ENCODE measurements at regions not wholly inside any gene's neighbourhood (a gene's known extent, or its start where the extent isn't known, plus 50 kb on each side); places are given as distances from the start of the nearest gene placed in this dataset.

- FAIRE-seq (no peak), DNase-seq (ENCODE audit: insufficient read length) (no peak)
- TF ChIP-seq POLR2AphosphoS5 (IDR thresholded peaks at IDR 0.05; ENCODE audit: low read depth, low read length) (no peak), TAF1 (IDR thresholded peaks at IDR 0.05; ENCODE audit: borderline replicate concordance, low read depth, low read length) (no peak), POLR2A (IDR thresholded peaks at IDR 0.05; ENCODE audit: low read depth, low read length) (no peak)
Observed at GRCh38 chr3:18825665-18826064, 322.6 kb upstream of the KCNH8 start.

DNA sequence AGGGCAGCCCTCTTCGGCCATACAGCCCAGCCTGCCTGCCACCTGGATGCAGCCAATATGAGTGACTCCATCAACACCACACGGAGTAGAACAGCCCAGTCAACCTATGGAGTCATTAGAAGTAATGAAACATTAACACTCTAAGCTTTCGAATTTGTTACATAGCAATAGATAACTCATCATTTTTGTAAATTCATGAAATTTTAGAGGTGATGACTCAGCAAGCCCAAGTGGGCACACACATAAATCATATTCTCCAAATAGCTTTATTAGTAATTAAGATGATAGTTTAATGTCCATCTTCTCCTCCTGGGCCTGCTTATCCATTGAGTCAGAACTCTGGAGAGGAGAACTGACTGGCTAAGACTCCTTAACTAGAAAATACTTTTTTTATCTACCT lies 335.0 kb upstream of the KCNH8 start:
- FAIRE-seq (no peak), DNase-seq (ENCODE audit: insufficient read length) (no peak)
- TF ChIP-seq POLR2AphosphoS5 (IDR thresholded peaks at IDR 0.05; ENCODE audit: low read depth, low read length), result no peak
- no peak for TF ChIP-seq TAF1 (IDR thresholded peaks at IDR 0.05; ENCODE audit: borderline replicate concordance, low read depth, low read length)
- TF ChIP-seq POLR2A (IDR thresholded peaks at IDR 0.05; ENCODE audit: low read depth, low read length), result no peak

DNA sequence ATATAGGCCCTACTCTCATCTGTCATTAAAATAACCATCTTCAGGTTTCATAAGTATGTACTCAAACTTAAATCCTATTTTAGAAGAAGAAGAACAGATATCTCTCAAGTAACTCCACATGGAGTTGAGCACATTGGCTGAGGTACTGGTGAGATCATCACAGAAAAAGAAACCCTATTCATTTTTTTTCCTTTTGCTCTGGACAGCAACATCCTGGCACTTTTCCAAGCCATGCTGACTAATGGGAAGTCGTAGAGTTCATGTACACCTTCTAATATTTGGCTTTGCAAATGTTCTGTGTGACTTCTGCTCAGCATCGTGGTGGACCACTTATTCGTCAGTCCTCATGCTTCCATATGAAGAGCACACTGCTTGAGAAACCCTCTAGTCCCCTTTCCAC lies 336.0 kb upstream of the KCNH8 start:
- DNase-seq (ENCODE audit: insufficient read length) (no peak), FAIRE-seq (no peak)
- no peak for TF ChIP-seq TAF1 (IDR thresholded peaks at IDR 0.05; ENCODE audit: borderline replicate concordance, low read depth, low read length)
- TF ChIP-seq POLR2A (IDR thresholded peaks at IDR 0.05; ENCODE audit: low read depth, low read length), result no peak
- TF ChIP-seq POLR2AphosphoS5 (IDR thresholded peaks at IDR 0.05; ENCODE audit: low read depth, low read length), result no peak

DNA sequence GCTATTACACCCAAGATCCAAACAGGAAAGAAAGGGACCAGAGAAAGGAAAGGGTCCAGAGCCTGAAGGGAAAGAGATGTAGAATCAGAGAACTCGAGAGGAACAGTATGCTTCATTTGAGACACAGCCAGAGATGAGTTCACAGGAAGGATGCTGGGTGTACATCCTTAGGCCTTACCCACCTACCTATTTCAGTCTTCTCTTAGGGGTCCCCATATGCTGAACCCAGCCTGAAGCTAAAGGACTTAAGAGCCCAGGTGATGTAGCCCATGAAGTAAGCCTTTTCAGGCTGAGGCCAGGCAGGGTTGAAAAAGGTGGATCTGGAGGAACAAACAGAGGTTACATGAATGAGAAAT lies 338.0 kb upstream of the KCNH8 start:
- no peak for TF ChIP-seq TAF1 (IDR thresholded peaks at IDR 0.05; ENCODE audit: borderline replicate concordance, low read depth, low read length)
- TF ChIP-seq POLR2AphosphoS5 (IDR thresholded peaks at IDR 0.05; ENCODE audit: low read depth, low read length), result no peak
- TF ChIP-seq POLR2A (IDR thresholded peaks at IDR 0.05; ENCODE audit: low read depth, low read length), result no peak
- FAIRE-seq (no peak), DNase-seq (ENCODE audit: insufficient read length) (no peak)

GRCh38 chr3:18809640-18810305 lies 338.5 kb upstream of the KCNH8 start:
- no peak for FAIRE-seq
- TF ChIP-seq TAF1 (IDR thresholded peaks at IDR 0.05; ENCODE audit: borderline replicate concordance, low read depth, low read length), result no peak
- no peak for TF ChIP-seq POLR2A (IDR thresholded peaks at IDR 0.05; ENCODE audit: low read depth, low read length)
- no peak for TF ChIP-seq POLR2AphosphoS5 (IDR thresholded peaks at IDR 0.05; ENCODE audit: low read depth, low read length)
- DNase-seq (ENCODE audit: insufficient read length), result no peak

DNA sequence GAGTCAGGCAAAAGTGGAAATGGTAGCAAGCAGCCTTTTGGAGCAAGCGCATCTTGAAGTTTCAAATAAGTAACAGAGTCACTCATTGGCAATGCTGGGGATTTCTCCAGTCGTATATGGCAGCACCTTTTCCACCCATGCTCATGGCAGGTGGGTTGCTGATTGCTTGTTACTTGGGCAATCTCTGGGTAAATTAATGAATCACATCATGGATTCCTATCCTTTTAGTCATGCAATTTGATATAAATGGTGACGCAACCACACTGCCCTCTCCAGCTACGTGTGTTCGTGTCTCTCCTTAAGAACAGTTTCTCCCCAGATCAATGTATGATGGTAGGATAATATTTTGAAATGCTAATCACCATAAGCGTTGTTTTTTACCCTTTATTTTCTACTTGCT lies 339.9 kb upstream of the KCNH8 start:
- TF ChIP-seq TAF1 (IDR thresholded peaks at IDR 0.05; ENCODE audit: borderline replicate concordance, low read depth, low read length), result no peak
- no peak for TF ChIP-seq POLR2A (IDR thresholded peaks at IDR 0.05; ENCODE audit: low read depth, low read length)
- no peak for TF ChIP-seq POLR2AphosphoS5 (IDR thresholded peaks at IDR 0.05; ENCODE audit: low read depth, low read length)
- FAIRE-seq (no peak), DNase-seq (ENCODE audit: insufficient read length) (no peak)

GRCh38 chr3:18807593-18807992 lies 340.7 kb upstream of the KCNH8 start:
- FAIRE-seq, result no peak
- no peak for DNase-seq (ENCODE audit: insufficient read length)
- no peak for TF ChIP-seq POLR2A (IDR thresholded peaks at IDR 0.05; ENCODE audit: low read depth, low read length)
- TF ChIP-seq POLR2AphosphoS5 (IDR thresholded peaks at IDR 0.05; ENCODE audit: low read depth, low read length), result no peak
- no peak for TF ChIP-seq TAF1 (IDR thresholded peaks at IDR 0.05; ENCODE audit: borderline replicate concordance, low read depth, low read length)

DNA sequence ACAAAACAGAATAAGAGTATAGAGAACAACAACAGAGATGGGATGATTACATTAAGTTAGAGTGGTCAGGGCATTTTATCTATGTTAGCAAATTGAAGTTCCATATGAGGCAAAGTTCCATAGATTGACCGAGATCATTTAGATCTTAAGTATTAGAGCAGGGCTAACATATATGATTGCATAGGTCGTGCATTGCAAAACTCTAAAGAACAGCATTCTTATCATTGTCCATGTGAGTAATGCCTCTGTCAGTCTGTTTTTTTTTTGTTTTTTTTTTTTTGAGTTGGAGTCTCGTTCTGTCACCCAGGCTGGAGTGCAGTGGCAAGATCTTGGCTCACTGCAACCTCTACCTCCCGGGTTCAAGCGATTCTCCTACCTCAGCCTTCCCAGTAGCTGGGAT lies 341.7 kb upstream of the KCNH8 start:
- no peak for DNase-seq (ENCODE audit: insufficient read length)
- FAIRE-seq, result no peak
- TF ChIP-seq POLR2A (IDR thresholded peaks at IDR 0.05; ENCODE audit: low read depth, low read length), result no peak
- no peak for TF ChIP-seq TAF1 (IDR thresholded peaks at IDR 0.05; ENCODE audit: borderline replicate concordance, low read depth, low read length)
- no peak for TF ChIP-seq POLR2AphosphoS5 (IDR thresholded peaks at IDR 0.05; ENCODE audit: low read depth, low read length)

- TF ChIP-seq POLR2AphosphoS5 (IDR thresholded peaks at IDR 0.05; ENCODE audit: low read depth, low read length) (no peak), POLR2A (IDR thresholded peaks at IDR 0.05; ENCODE audit: low read depth, low read length) (no peak), TAF1 (IDR thresholded peaks at IDR 0.05; ENCODE audit: borderline replicate concordance, low read depth, low read length) (no peak)
- no peak for FAIRE-seq
- no peak for DNase-seq (ENCODE audit: insufficient read length)
Observed at GRCh38 chr3:18797378-18797777, 350.9 kb upstream of the KCNH8 start.

DNA sequence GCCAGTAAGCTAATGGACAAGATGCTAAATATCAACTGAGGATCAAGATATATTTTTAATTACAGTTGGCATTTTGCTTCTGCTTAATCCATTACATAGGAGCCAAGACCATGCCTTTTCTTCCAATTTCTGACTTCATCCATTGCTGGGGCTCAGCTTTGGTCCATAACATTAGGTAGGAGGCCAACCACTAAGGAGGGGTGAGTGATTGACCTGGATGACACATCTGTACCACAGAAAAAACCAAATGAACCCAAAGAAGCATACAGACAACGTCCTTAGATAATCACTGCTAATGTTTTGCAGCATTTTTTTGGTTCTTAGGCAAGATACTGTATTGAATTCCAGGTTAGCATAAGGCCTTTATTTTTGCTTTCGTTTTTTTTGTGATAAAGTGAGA lies 353.2 kb upstream of the KCNH8 start:
- DNase-seq (ENCODE audit: insufficient read length), result no peak
- TF ChIP-seq POLR2AphosphoS5 (IDR thresholded peaks at IDR 0.05; ENCODE audit: low read depth, low read length) (no peak), POLR2A (IDR thresholded peaks at IDR 0.05; ENCODE audit: low read depth, low read length) (no peak), TAF1 (IDR thresholded peaks at IDR 0.05; ENCODE audit: borderline replicate concordance, low read depth, low read length) (no peak)
- no peak for FAIRE-seq

DNA sequence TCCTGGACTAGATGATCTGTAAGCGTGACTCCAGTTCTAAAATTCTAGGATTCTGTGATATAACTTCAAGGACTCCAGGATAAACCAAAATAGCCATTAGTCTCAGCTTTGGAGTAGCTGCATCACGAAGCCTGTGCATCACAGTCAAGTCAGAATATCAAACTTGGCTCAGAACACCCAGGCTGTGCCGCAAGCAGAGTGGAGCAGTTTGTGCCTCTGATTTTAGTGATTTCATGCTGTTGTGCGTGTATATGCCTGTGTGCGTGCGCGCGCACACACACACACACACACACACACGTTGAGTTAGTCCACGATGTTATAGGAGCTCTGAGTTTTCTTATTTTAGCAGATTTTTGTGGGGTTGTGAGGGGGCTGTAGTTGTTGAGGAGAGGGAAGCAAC lies 356.6 kb upstream of the KCNH8 start:
- DNase-seq (ENCODE audit: insufficient read length), result no peak
- TF ChIP-seq POLR2A (IDR thresholded peaks at IDR 0.05; ENCODE audit: low read depth, low read length), result no peak
- no peak for TF ChIP-seq POLR2AphosphoS5 (IDR thresholded peaks at IDR 0.05; ENCODE audit: low read depth, low read length)
- TF ChIP-seq TAF1 (IDR thresholded peaks at IDR 0.05; ENCODE audit: borderline replicate concordance, low read depth, low read length), result no peak
- FAIRE-seq, result no peak

- DNase-seq (ENCODE audit: insufficient read length), result no peak
- no peak for FAIRE-seq
- no peak for TF ChIP-seq POLR2AphosphoS5 (IDR thresholded peaks at IDR 0.05; ENCODE audit: low read depth, low read length)
- no peak for TF ChIP-seq TAF1 (IDR thresholded peaks at IDR 0.05; ENCODE audit: borderline replicate concordance, low read depth, low read length)
- no peak for TF ChIP-seq POLR2A (IDR thresholded peaks at IDR 0.05; ENCODE audit: low read depth, low read length)
Observed at GRCh38 chr3:18791182-18791581, 357.1 kb upstream of the KCNH8 start.

All from GM12892 (cell line).